Caco-2 (cell line): ENCODE measurements at regions not wholly inside any gene's neighbourhood (a gene's known extent, or its start where the extent isn't known, plus 50 kb on each side); places are given as distances from the start of the nearest gene placed in this dataset.

Experiments used
- BruUV-seq: library from RNA; stranded (reverse); fragments of 400-500 nt; replicated peaks from 2 replicates; lab custom pipeline; 2021; lab: Mats Ljungman, UMichigan
- CTCF ChIA-PET: fragments of 300-600 bp; sonication (Branson Sonifier 250); formaldehyde crosslinking; loops from one replicate; lab custom pipeline; 2022; ENCODE audit warnings: antibody characterized with exemption; lab: Charles Lee
- POLR2A ChIA-PET: fragments of 300-600 bp; sonication (Branson Sonifier 250); formaldehyde crosslinking; loops from one replicate; lab custom pipeline; 2022; ENCODE audit warnings: antibody characterized with exemption; lab: Charles Lee
- DNase-seq, 2 experiments: peaks; one replicate each; pipeline versions ENCODE4 v3.0.0 to v3.0.0-alpha.2; 2020 to 2022
- H3K27me3 ChIP-seq: replicated peaks from 2 replicates; pipeline ENCODE4 v1.6.0; 2011; ENCODE audit warnings: low read length; ENCODE audit not compliant: control insufficient read depth, insufficient read depth
- H3K36me3 ChIP-seq: 2 replicates; pipeline ENCODE4 v1.5.1; 2011; ENCODE audit warnings: low read length; ENCODE audit not compliant: control insufficient read depth, insufficient read depth
- H3K4me1 ChIP-seq: fragments of 250-450 bp; sonication (Bioruptor Pico); 2 replicates; pipeline ENCODE4 v1.5.1; 2020; ENCODE audit warnings: mild to moderate bottlenecking
- H3K4me3 ChIP-seq: 2 replicates; pipeline ENCODE4 v1.5.1; 2011; ENCODE audit warnings: low read depth, mild to moderate bottlenecking, control low read depth, low read length
- H3K9me3 ChIP-seq: fragments of 250-450 bp; sonication (Bioruptor Pico); 2 replicates; pipeline ENCODE4 v1.5.1; 2020; ENCODE audit warnings: mild to moderate bottlenecking, moderate library complexity
- H3K27ac Mint-ChIP-seq: one replicate; pipeline ENCODE4 v1.8.0; 2022; ENCODE audit warnings: mixed read lengths; ENCODE audit not compliant: unreplicated experiment
- H3K27me3 Mint-ChIP-seq: one replicate; pipeline ENCODE4 v1.8.0; 2022; ENCODE audit warnings: mixed read lengths; ENCODE audit not compliant: insufficient read depth, unreplicated experiment
- H3K36me3 Mint-ChIP-seq: one replicate; pipeline ENCODE4 v1.8.0; 2022; ENCODE audit warnings: mild to moderate bottlenecking, mixed read lengths; ENCODE audit not compliant: insufficient read depth, unreplicated experiment
- H3K4me1 Mint-ChIP-seq: one replicate; pipeline ENCODE4 v1.8.0; 2022; ENCODE audit warnings: low read depth, mixed read lengths; ENCODE audit not compliant: unreplicated experiment
- H3K4me3 Mint-ChIP-seq: one replicate; pipeline ENCODE4 v1.8.0; 2022; ENCODE audit warnings: mild to moderate bottlenecking, moderate library complexity, mixed read lengths; ENCODE audit not compliant: unreplicated experiment
- H3K9me3 Mint-ChIP-seq: one replicate; pipeline ENCODE4 v1.8.0; 2022; ENCODE audit warnings: mixed read lengths; ENCODE audit not compliant: unreplicated experiment
- CTCF ChIP-seq, 2 experiments: fragments of 200-600 bp in 1 of 2; IDR thresholded peaks; 1 replicate in 1 of 2; 2 replicates in 1 of 2; pipeline versions ENCODE4 v1.5.1 to v1.8.0; 2011 to 2022; ENCODE audit warnings: antibody characterized with exemption in 1 of 2, control low read depth in 1 of 2, inconsistent platforms in 1 of 2, low read depth in 1 of 2, low read length in 1 of 2, mild to moderate bottlenecking in 1 of 2, moderate library complexity in 1 of 2; ENCODE audit not compliant: insufficient read depth in 1 of 2, severe bottlenecking in 1 of 2, unreplicated experiment in 1 of 2
- intact Hi-C: fragments of 100-400 bp; cut with micrococcal nuclease; formaldehyde crosslinking; loops from one replicate; pipeline ENCODE4 v1.10.0; 2022; ENCODE audit not compliant: unreplicated experiment

- BruUV-seq: no TSS peak
- peaks cover 30% of the 10 kb centered on the region for H3K4me1 ChIP-seq
- intact Hi-C loops: no loop called here
Observed at GRCh38 chr3:110341047-110341446, 730.6 kb upstream of the NECTIN3 start.

GRCh38 chr3:110343376-110343775 is 728.2 kb upstream of the NECTIN3 start:
- Mint-ChIP-seq H3K27me3 (no peaks in the 10 kb centered on the region), H3K4me1 (peaks cover 27% of the 10 kb centered on the region), H3K27ac (peak overlapping the region; percentile 92), H3K4me3 (no peak overlapping the region), H3K9me3 (peaks cover 2% of the 10 kb centered on the region), H3K36me3 (no peaks in the 10 kb centered on the region)
- ChIA-PET POLR2A (no interaction called here), CTCF (no interaction called here)
- no peak for TF ChIP-seq CTCF (IDR thresholded peaks at IDR 0.05; ENCODE audit: insufficient read depth in 1 of 2, low read depth in 1 of 2, low read length in 1 of 2, severe bottlenecking in 1 of 2, unreplicated experiment in 1 of 2)
- Histone ChIP-seq H3K4me3 (no peak overlapping the region), H3K4me1 (peaks cover 31% of the 10 kb centered on the region), H3K27me3 (no peaks in the 10 kb centered on the region), H3K9me3 (0 out of 2 replicates have a peak, but pooled peaks cover 3% of the 10 kb centered on the region), H3K36me3 (no peaks in the 10 kb centered on the region)
- intact Hi-C loops: no loop called here
- no peak for DNase-seq
- no TSS peak for BruUV-seq

More at GRCh38 chr3:110341047-110341446, 730.6 kb upstream of the NECTIN3 start:
- Mint-ChIP-seq H3K4me3 (no peak overlapping the region), H3K27me3 (no peaks in the 10 kb centered on the region), H3K9me3 (peaks cover 10% of the 10 kb centered on the region), H3K36me3 (no peaks in the 10 kb centered on the region), H3K27ac (no peak overlapping the region), H3K4me1 (peaks cover 27% of the 10 kb centered on the region)
- ChIA-PET POLR2A (no interaction called here), CTCF (no interaction called here)
- DNase-seq: no peak
- H3K27me3 ChIP-seq: no peaks in the 10 kb centered on the region
- peaks cover 15% of the 10 kb centered on the region for H3K9me3 ChIP-seq
- no peaks in the 10 kb centered on the region for H3K36me3 ChIP-seq
- no peak for TF ChIP-seq CTCF (IDR thresholded peaks at IDR 0.05; ENCODE audit: insufficient read depth in 1 of 2, low read depth in 1 of 2, low read length in 1 of 2, severe bottlenecking in 1 of 2, unreplicated experiment in 1 of 2)
- H3K4me3 ChIP-seq: no peak overlapping the region

GRCh38 chr3:110343945-110344344 is 727.7 kb upstream of the NECTIN3 start:
- Mint-ChIP-seq H3K27me3 (no peaks in the 10 kb centered on the region), H3K9me3 (no peaks in the 10 kb centered on the region), H3K4me3 (peak overlapping the region; percentile 59), H3K36me3 (no peaks in the 10 kb centered on the region), H3K4me1 (peaks cover 27% of the 10 kb centered on the region), H3K27ac (peak overlapping the region; percentile 92)
- CTCF ChIA-PET: no interaction called here
- H3K9me3 ChIP-seq: 0 out of 2 replicates have a peak, but pooled peaks cover 3% of the 10 kb centered on the region
- H3K27me3 ChIP-seq: no peaks in the 10 kb centered on the region
- H3K36me3 ChIP-seq: no peaks in the 10 kb centered on the region
- H3K4me1 ChIP-seq: peaks cover 31% of the 10 kb centered on the region
- BruUV-seq: no TSS peak
- H3K4me3 ChIP-seq: no peak overlapping the region
- POLR2A ChIA-PET: no interaction called here
- no peak for TF ChIP-seq CTCF (IDR thresholded peaks at IDR 0.05; ENCODE audit: insufficient read depth in 1 of 2, low read depth in 1 of 2, low read length in 1 of 2, severe bottlenecking in 1 of 2, unreplicated experiment in 1 of 2)
- DNase-seq: no peak
- intact Hi-C loops: no loop called here
